Loucy (cell line): ENCODE measurements at regions not wholly inside any gene's neighbourhood (a gene's known extent, or its start where the extent isn't known, plus 50 kb on each side); places are given as distances from the start of the nearest gene placed in this dataset.

Source experiments
- CTCF ChIP-seq: fragments of 200-600 bp; sonication (generic); conservative IDR thresholded peaks from 2 replicates; pipeline ENCODE4 v1.5.1; 2014; ENCODE audit warnings: mild to moderate bottlenecking, antibody characterized with exemption, low read length
- EZH2phosphoT487 ChIP-seq: fragments of 200-600 bp; IDR thresholded peaks from 2 replicates; pipeline ENCODE4 v1.6.1; 2018; ENCODE audit warnings: antibody characterized with exemption, mild to moderate bottlenecking, moderate library complexity, borderline replicate concordance

GRCh38 chr5:27412384-27412783 lies 374.0 kb upstream of the CDH9 start:
- no peak for TF ChIP-seq CTCF
- TF ChIP-seq EZH2phosphoT487: no peak
